Nephron progenitor cell (in vitro differentiated cells): ENCODE measurements at regions not wholly inside any gene's neighbourhood (a gene's known extent, or its start where the extent isn't known, plus 50 kb on each side); places are given as distances from the start of the nearest gene placed in this dataset.

Source experiments
- DNase-seq: peaks from one replicate; pipeline ENCODE4 v3.0.0; 2021
- H3K27ac Mint-ChIP-seq: 2 replicates; pipeline ENCODE4 v1.8.0; 2021; ENCODE audit warnings: mild to moderate bottlenecking, moderate library complexity, mixed read lengths
- H3K27me3 Mint-ChIP-seq: 2 replicates; pipeline ENCODE4 v1.8.0; 2021; ENCODE audit warnings: mild to moderate bottlenecking, low read depth, mixed read lengths; ENCODE audit not compliant: poor library complexity
- H3K36me3 Mint-ChIP-seq: 2 replicates; pipeline ENCODE4 v1.8.0; 2021; ENCODE audit warnings: low read depth, mixed read lengths
- H3K4me1 Mint-ChIP-seq: 2 replicates; pipeline ENCODE4 v1.8.0; 2021; ENCODE audit warnings: mixed read lengths
- H3K4me3 Mint-ChIP-seq: 2 replicates; pipeline ENCODE4 v1.8.0; 2021; ENCODE audit warnings: mild to moderate bottlenecking, moderate library complexity, mixed read lengths
- H3K9me3 Mint-ChIP-seq: 2 replicates; pipeline ENCODE4 v1.8.0; 2021; ENCODE audit warnings: mild to moderate bottlenecking, moderate library complexity, mixed read lengths
- TF ChIP-seq, protein P1 (sequence below): fragments of 200-600 bp; sonication (generic); IDR thresholded peaks from 2 replicates; pipeline ENCODE4 v1.5.0; 2021; ENCODE audit warnings: antibody characterized with exemption

DNA sequence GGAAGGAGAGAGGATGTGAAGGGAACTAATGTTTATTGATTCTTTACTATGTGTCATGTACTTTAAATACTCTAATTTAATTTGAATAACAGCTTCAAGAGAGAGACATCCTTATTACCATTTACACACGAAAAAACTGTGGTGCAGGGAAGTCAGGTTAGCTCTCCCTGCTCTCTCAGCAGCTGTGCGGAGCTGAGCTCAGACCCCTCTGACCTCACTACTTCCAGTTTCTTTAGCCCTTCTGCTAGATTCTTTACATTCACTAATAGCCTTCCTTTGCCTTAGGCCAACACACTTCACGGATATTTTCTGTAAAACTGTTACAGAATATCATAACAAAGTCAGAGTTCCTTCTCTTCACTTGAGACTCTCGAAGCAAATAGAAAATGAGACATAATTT is 131.3 kb upstream of the ARRDC3 start:
- Mint-ChIP-seq H3K4me1 (no peaks in the 10 kb centered on the region), H3K9me3 (no peaks in the 10 kb centered on the region), H3K36me3 (no peaks in the 10 kb centered on the region), H3K27me3 (no peaks in the 10 kb centered on the region), H3K27ac (peak overlapping the region; percentile 48), H3K4me3 (no peak overlapping the region)
- TF ChIP-seq, protein P1, sequence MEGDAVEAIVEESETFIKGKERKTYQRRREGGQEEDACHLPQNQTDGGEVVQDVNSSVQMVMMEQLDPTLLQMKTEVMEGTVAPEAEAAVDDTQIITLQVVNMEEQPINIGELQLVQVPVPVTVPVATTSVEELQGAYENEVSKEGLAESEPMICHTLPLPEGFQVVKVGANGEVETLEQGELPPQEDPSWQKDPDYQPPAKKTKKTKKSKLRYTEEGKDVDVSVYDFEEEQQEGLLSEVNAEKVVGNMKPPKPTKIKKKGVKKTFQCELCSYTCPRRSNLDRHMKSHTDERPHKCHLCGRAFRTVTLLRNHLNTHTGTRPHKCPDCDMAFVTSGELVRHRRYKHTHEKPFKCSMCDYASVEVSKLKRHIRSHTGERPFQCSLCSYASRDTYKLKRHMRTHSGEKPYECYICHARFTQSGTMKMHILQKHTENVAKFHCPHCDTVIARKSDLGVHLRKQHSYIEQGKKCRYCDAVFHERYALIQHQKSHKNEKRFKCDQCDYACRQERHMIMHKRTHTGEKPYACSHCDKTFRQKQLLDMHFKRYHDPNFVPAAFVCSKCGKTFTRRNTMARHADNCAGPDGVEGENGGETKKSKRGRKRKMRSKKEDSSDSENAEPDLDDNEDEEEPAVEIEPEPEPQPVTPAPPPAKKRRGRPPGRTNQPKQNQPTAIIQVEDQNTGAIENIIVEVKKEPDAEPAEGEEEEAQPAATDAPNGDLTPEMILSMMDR: no peak
- DNase-seq: no peak

DNA sequence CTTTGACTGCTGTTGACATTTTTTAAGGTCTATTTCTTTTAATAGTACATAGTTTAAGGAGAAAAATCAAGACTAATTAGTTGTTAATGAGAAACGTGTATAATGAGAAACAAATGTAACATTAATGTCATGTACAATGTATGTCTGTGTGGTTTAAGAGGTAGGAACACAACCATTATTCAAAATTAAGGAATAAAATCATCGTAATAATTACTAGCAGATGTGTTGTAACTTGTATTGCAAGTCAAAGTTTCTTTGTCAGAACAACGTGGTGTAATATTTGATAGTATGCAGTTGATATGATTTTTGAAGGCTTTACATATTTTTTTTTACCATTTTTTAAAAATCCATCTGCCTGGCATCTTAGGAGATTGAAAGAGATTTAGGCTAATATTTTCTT is 120.2 kb upstream of the ARRDC3 start:
- Mint-ChIP-seq H3K27ac (no peak overlapping the region), H3K27me3 (peaks cover 5% of the 10 kb centered on the region), H3K4me3 (no peak overlapping the region), H3K9me3 (no peaks in the 10 kb centered on the region), H3K4me1 (peaks cover 10% of the 10 kb centered on the region), H3K36me3 (no peaks in the 10 kb centered on the region)
- DNase-seq: no peak
- TF ChIP-seq, protein P1: no peak

- peaks cover 5% of the 10 kb centered on the region for H3K27me3 Mint-ChIP-seq
- no peak overlapping the region for H3K27ac Mint-ChIP-seq
- H3K4me1 Mint-ChIP-seq: peaks cover 10% of the 10 kb centered on the region
- no peaks in the 10 kb centered on the region for H3K36me3 Mint-ChIP-seq
- no peak overlapping the region for H3K4me3 Mint-ChIP-seq
- no peaks in the 10 kb centered on the region for H3K9me3 Mint-ChIP-seq
- TF ChIP-seq, protein P1: no peak
- DNase-seq: no peak
These were observed 117.6 kb upstream of the ARRDC3 start for GRCh38 chr5:91500758-91501157.

DNA sequence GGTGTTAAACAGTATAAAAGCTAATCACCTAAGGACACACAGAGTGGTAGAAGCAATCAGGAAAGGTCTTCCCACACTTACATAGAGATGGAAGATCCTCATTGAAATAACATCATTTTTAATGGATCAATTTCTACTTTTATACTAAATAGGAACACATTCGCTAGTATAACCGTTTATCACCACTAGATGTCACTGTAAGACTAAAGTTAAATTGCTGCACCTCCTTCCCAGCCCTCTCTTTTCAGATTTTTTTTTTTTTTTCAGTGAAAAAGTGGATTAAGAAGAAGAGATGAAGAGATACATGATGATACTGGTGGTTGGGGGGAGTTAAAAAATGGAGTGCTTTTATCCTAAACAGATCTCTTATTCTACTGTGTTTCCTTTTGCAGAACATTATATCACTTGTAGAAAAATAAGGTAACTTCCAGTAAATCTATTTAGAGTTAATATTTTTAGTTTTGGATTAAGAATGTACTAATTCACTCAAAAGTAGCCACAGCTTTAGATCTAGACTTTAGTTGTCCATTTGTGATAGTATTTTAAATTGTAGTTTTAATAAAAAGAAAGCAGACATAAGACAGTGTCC is 116.9 kb upstream of the ARRDC3 start:
- peaks cover 10% of the 10 kb centered on the region for H3K4me1 Mint-ChIP-seq
- no peaks in the 10 kb centered on the region for H3K9me3 Mint-ChIP-seq
- DNase-seq: peak; percentile 14
- H3K4me3 Mint-ChIP-seq: no peak overlapping the region
- peaks cover 5% of the 10 kb centered on the region for H3K27me3 Mint-ChIP-seq
- H3K27ac Mint-ChIP-seq: no peak overlapping the region
- H3K36me3 Mint-ChIP-seq: no peaks in the 10 kb centered on the region
- TF ChIP-seq, protein P1: peak; percentile 81

- Mint-ChIP-seq H3K36me3 (no peaks in the 10 kb centered on the region), H3K27ac (no peak overlapping the region), H3K4me1 (peaks cover under 1% of the 10 kb centered on the region), H3K27me3 (peaks cover 4% of the 10 kb centered on the region), H3K9me3 (no peaks in the 10 kb centered on the region), H3K4me3 (no peak overlapping the region)
- DNase-seq: no peak
- TF ChIP-seq, protein P1: no peak
These were observed 112.6 kb upstream of the ARRDC3 start for GRCh38 chr5:91495699-91496098.

DNA sequence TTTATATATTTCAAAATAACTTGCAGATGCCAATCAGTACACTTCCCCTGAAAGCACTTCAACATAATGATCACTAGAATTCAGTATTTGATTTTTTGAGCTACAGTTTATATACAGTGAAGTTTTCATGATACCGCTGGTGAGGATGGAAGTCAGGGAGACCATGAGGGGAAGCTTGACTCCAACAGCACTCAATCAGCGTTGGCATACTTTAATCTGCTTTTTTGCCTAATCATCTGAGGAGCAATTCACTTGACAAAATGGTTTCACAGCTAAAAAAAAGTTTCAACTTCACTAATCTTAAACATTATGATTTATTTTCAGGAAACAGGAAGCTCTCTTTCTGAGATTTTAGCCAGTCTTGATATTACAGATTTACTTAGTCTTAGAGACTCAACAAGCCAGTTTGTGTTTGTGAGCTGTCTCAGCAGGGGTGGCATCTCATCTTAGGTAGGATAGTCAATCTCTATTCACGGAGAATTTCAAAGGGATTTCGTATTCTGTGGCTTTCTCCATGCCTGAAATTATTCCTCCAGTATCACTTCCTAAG is 111.4 kb upstream of the ARRDC3 start:
- DNase-seq: no peak
- Mint-ChIP-seq H3K4me1 (no peaks in the 10 kb centered on the region), H3K27me3 (peaks cover 4% of the 10 kb centered on the region), H3K4me3 (no peak overlapping the region), H3K9me3 (no peaks in the 10 kb centered on the region), H3K36me3 (no peaks in the 10 kb centered on the region), H3K27ac (no peak overlapping the region)
- TF ChIP-seq, protein P1: no peak
